DMS53 treated with DMSO at 0.1 percent for 48 hours (cell line): ENCODE measurements at regions not wholly inside any gene's neighbourhood (a gene's known extent, or its start where the extent isn't known, plus 50 kb on each side); places are given as distances from the start of the nearest gene placed in this dataset.

Experiments
- DNase-seq: peaks from one replicate; lab custom pipeline; 2025; ENCODE audit not compliant: unreplicated experiment; lab: John Stamatoyannopoulos, UW

DNA sequence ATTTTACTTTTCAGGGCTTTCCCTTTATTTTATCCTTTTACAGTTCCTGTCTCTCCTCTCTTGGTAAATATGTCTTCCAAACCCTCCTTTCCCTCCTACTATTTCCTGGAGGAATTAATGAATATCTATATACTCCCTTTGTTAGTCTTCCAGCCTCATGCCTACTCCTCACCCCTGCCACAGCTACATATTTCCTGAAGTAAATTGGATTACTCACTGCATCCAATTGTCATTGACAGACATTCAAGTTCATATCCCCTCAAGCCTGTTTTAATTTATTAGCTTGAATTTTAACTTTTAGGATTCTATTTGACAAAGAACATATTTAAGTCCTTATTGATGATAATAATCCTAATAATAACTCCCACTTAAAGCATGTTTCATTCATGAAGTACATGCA, 314.5 kb downstream of the TMEM161B start:
- DNase-seq, result no peak

DNA sequence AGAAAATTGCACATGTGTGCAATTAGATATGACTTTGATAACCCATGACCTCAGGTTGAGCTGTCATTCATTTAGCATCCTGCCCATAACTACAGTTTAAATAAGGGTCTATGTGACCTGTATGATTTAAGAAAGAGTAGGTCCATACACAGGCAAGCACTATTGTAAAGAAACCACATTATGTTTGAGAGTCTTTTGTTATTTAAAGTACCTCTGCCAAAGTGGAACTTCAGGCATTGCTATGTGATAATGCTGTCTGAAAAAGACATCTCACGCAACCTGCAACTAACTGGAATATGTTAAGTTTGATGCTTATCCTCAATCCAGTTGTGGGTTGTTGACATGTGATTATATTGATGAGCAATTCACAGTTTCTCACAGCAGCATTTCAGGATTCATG, 317.0 kb downstream of the TMEM161B start:
- no peak for DNase-seq

DNA sequence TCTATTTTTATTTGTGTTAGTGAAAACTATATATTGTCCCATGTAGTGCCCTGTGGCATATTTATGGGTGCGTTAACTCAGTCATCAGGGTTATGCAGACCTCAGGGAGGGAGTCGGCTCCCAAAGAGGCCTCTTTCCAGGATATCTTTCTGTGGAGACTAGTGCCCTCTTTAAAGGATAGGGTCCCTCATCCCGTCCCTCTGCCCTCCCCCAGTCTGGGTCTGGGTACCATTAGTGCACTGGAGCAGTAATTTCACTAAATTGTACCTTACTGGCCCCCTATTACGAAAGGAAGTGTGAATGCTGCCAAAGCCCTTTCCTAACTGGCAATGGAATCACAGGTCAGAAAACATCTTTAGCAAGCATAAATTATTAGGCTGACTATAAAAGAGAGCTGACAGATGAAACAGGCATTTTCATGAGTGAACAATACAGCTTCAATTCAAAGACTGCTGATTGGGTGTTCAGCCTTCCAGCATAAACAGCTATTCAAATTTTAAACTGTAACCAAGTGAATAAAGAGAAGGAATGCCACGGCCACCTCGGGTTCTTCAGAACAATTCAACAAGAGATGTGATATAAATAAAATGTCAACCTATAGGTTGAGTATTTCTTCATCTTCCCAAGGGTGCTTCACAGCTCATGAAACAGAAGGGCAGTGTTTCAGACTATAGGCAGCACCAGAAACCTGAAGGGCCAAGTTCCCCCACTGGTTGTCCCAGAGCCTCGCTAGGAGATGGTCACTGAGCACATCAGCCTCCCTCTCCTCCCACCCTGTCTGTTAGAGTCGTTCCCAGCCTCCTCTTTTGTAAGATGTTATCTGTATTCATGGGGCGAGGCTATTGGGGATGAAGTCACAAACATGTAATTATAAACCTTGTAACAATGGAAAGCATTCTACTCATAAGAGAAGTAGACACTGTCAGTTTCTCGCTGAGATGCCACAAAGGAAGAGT, 318.7 kb downstream of the TMEM161B start:
- no peak for DNase-seq

DNA sequence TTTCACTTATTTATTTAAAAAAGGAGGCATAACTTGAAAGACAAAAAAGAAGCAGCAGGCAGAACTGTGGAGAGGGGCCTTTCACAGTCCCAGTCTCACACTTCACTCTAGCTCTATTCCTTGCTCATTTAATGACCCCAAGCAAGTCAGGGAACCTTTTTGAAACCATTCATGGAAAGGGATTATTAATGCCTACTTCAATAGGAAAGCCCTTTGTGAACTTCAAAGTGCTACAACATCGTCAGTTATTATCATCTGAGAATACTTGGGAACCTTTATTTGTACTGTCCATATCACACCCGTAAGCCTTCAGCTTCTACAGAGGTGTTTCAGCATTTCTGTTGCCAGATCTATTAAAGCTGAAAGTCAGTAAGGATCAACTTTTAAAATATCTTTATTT, 320.2 kb downstream of the TMEM161B start:
- DNase-seq, result no peak

GRCh38 chr5:87946271-87946670, 322.4 kb downstream of the TMEM161B start:
- DNase-seq, result no peak

GRCh38 chr5:87945286-87945650, 323.4 kb downstream of the TMEM161B start:
- no peak for DNase-seq

GRCh38 chr5:87944553-87945285, 323.9 kb downstream of the TMEM161B start:
- no peak for DNase-seq

DNA sequence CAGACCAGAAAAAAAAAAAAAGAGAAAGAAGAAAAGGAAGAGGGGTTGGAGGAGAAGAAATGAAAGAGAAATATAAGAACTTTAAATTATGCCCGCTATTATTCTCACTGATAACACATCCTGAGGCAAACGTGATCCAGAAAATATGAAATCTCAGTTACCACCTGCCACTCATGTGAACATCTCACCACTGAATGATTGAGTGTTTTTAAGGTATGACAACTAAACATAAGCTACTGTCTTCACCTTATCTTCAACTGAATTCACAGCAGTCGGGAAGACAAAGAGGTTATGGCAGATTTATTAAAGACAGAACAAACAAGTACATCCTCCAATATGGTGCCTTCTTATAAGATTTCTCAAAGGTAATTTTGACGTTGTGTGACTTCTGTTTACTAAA, 327.9 kb downstream of the TMEM161B start:
- DNase-seq, result no peak

DNA sequence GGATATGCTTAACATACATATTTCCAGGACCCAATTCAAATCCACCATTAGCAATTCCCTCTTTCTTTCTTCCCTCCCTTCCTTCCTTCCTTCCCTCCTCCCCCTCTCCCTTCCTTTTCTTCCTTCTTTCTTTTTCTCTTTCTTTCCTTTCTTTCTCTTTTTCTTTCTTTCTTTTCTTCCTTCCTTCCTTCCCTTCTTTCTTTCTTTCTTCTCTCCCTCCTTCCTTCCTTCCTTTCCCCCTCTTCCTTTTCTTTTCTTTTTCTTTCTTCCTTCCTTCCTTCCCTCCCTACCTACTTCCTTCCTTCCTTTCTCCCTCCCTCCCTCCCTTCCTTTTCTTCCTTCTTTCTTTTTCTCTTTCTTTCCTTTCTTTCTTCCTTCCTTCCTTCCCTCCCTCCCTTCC, 332.0 kb downstream of the TMEM161B start:
- DNase-seq, result no peak

GRCh38 chr5:87924436-87924835, 344.2 kb downstream of the TMEM161B start:
- peak; percentile 15 for DNase-seq

GRCh38 chr5:87916320-87916719, 352.3 kb downstream of the TMEM161B start:
- no peak for DNase-seq

- DNase-seq, result no peak
These were observed 356.2 kb downstream of the TMEM161B start for GRCh38 chr5:87912419-87912818.

DNA sequence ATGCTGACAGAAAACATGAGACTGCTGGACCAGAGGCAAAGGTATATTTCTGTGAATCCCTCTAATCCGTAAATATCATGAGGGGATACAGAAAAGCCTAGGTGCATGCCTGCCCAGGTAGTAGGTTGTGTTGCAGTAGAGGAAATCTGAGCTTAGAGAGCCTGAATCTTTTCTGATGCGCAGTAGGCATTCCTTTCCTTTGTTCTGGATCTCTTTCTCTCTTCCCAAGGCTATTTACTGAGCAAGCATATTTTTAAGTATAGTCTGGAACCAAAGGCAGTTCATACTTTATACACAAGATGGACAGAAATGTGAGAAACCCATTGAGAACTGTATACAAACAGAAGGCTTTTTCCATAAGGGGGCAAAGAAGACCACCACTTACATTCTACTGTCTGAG, 359.3 kb downstream of the TMEM161B start:
- DNase-seq, result no peak

- DNase-seq, result no peak
These were observed 361.7 kb downstream of the TMEM161B start for GRCh38 chr5:87906962-87907361.

DNA sequence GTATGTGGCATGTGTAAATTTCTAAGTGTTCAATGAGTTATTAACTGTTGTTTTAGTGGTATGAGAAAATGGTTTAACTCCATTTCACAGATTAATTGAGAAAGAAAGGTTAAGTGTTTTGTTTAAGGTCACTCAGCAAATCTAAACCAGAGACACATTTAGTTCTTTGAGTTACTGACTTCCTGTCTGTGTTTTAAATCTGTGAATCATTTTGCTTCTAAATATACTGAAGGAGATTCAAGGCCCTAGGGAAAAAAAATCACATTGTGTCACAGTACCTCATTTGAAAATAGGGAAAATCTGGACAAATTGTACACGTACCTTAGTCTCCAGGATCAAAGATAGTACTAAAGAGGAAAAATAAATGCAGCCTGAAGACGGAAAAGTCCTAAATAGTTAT, 368.2 kb downstream of the TMEM161B start:
- no peak for DNase-seq

DNA sequence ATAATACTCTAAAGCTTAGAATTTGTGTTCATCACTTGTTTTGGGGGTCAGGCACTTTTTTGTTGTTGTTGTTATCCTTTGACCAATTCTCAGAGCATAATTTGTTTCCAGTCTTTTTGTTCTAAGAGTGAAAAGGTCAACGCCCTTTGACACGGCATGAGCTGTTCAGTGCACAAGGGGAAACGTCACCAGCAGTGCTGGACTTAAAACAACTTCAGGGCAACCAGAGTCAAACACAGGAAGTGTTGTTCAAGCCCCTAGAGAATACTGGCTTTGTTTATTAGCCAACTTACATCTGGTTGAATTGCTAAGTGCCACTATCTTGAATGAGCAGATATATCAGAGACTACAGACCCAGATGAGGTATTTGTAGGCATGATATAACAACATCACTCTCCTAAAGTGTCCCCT, 368.9 kb downstream of the TMEM161B start:
- no peak for DNase-seq

DNA sequence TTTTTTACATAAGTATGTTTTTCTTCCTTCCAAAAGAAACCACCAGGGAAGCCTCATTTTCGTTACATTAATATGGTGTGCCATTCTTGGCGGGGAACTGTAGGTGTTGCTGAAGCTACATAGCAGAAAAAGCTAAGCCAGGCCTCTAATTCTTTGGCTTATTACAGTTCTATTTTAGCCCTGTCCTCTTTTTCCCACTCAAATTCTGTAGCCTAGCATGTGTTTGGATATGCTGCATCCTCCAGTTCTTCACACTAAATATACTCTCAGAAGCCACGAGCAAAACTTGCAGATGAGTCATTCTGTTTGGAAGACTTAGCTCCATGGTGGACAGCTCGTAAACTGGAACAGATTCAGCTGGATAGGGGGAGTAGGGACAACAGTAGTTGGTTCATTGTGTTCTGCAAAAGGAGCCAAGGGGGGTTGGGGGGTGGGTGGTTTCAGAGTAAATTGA, 369.4 kb downstream of the TMEM161B start:
- no peak for DNase-seq

DNA sequence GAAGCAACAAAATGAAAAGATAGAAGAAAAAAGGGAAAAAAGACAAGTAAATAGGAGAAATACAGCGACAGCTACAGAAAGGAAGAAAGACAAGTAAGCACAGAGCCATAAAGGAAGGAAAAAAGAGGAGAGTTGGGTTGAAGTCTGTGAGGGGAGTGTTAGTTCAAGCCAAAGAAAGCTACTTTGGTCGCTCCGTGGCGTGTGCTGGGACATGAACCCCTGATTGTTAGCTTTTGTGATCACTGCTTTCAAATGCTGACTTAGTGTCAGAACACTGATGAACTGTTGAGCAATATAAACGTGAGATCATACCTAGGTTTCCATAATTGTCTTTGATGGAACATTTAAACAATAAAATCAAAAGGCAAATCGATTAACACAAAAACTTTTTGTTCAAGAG, 370.1 kb downstream of the TMEM161B start:
- no peak for DNase-seq

DNA sequence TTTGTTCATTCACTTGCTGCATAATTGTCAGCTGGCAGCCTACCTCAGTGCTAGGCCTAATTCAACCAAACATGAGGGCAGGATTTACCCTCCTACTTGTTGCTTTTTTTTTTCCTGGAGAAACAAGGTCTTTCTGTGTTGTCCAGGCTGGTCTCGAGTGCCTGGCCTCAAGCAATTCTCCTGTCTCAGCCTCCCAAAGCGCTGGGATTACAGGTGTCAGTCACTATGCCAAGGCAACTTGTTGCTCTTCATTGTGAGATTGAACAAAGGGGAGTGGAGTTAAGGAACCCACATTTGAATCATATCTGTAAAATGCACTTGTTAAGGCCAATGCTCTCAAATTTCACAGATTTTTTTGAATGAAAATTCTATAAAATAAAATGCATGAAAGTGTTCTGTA, 380.5 kb downstream of the TMEM161B start:
- DNase-seq, result no peak

- DNase-seq, result no peak
These were observed 381.4 kb downstream of the TMEM161B start for GRCh38 chr5:87887247-87887646.

DNA sequence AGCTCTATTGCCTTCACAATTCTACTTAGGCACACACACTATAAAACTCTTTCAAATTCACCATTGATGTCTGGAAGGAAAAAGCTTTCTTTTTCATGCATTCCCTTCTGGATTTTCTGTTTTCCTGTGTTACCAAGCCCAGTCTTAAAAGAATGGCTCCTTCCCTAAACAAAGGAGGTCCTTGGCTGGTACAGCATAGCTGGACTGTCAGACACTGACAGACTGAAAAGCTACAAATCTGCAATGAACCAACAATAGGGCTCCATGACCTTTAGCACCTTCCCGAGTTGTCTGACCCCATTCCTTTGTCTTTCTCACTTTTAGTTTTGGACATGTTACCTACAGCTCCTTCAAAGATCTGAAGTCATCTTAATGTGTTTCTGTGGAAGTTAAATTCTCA, 382.5 kb downstream of the TMEM161B start:
- no peak for DNase-seq

DNA sequence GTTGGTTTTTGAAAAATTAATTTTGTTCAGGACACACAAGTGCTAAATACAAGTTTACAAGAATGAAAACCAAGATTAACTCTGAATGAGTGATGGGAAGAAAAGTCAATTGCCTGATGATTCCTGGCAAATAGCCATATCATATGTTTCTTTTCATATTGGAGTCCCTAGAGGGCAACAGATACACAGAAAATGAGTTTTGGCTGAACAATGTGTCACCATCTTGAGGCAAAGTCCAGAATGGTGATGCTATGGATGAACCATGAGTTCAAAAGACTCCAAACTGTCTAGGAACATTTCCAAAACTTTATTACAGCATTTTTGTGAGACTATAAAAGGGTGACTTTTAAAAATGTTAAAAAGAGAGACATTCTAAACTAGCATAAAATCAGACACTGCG, 382.9 kb downstream of the TMEM161B start:
- DNase-seq, result no peak
